HEK293 (cell line): ENCODE measurements at regions not wholly inside any gene's neighbourhood (a gene's known extent, or its start where the extent isn't known, plus 50 kb on each side); places are given as distances from the start of the nearest gene placed in this dataset.

Experiments used
- YY1 ChIP-seq: fragments of 450-650 bp; formaldehyde crosslinking; IDR thresholded peaks from 2 replicates; pipeline ENCODE4 v1.5.1; 2018; ENCODE audit warnings: missing biosample characterization, missing genetic modification characterization
- ZNF121 ChIP-seq: fragments of 450-650 bp; formaldehyde crosslinking; IDR thresholded peaks from 2 replicates; pipeline ENCODE4 v1.5.1; 2016; ENCODE audit warnings: missing biosample characterization, missing genetic modification characterization
- ZNF274 ChIP-seq, 2 experiments: fragments of 200-500 bp in 1 of 2; fragments of 450-650 bp in 1 of 2; sonication (Bioruptor generic) in 1 of 2; formaldehyde crosslinking in 1 of 2; IDR thresholded peaks; 2 replicates each; pipeline versions ENCODE4 v1.5.1 to v1.6.1; 2014 to 2016; ENCODE audit warnings: borderline replicate concordance in 1 of 2, inconsistent platforms in 1 of 2, low read length in 1 of 2, missing biosample characterization in 1 of 2, missing genetic modification characterization in 1 of 2
- ZNF530 ChIP-seq: fragments of 450-650 bp; formaldehyde crosslinking; IDR thresholded peaks from 2 replicates; pipeline ENCODE4 v1.5.1; 2016; ENCODE audit warnings: low read depth, missing biosample characterization, missing genetic modification characterization
- ZNF677 ChIP-seq: fragments of 450-650 bp; IDR thresholded peaks from 2 replicates; pipeline ENCODE4 v1.5.0; 2018; ENCODE audit warnings: missing biosample characterization, mild to moderate bottlenecking, missing genetic modification characterization, moderate library complexity
- ZSCAN16 ChIP-seq: fragments of 450-650 bp; formaldehyde crosslinking; IDR thresholded peaks from 2 replicates; pipeline ENCODE4 v1.5.1; 2016; ENCODE audit warnings: missing biosample characterization, missing genetic modification characterization
- TF ChIP-seq, protein P1 (sequence below): fragments of 450-650 bp; formaldehyde crosslinking; IDR thresholded peaks from 2 replicates; pipeline ENCODE4 v1.5.1; 2016; ENCODE audit warnings: missing biosample characterization, missing genetic modification characterization
- TF ChIP-seq, protein P2 (sequence below): fragments of 450-650 bp; formaldehyde crosslinking; IDR thresholded peaks from 2 replicates; pipeline ENCODE4 v1.5.1; 2016; ENCODE audit warnings: missing biosample characterization, missing genetic modification characterization
- TF ChIP-seq, protein P3 (sequence below): fragments of 450-650 bp; formaldehyde crosslinking; IDR thresholded peaks from 2 replicates; pipeline ENCODE4 v1.5.1; 2016; ENCODE audit warnings: missing biosample characterization, missing genetic modification characterization
- TF ChIP-seq, protein P4 (sequence below): fragments of 450-650 bp; formaldehyde crosslinking; IDR thresholded peaks from 2 replicates; pipeline ENCODE4 v1.5.1; 2016; ENCODE audit warnings: missing biosample characterization, missing genetic modification characterization
- TF ChIP-seq, protein P5 (sequence below): fragments of 450-650 bp; formaldehyde crosslinking; IDR thresholded peaks from 2 replicates; pipeline ENCODE4 v1.5.1; 2017; ENCODE audit warnings: missing biosample characterization, missing genetic modification characterization

DNA sequence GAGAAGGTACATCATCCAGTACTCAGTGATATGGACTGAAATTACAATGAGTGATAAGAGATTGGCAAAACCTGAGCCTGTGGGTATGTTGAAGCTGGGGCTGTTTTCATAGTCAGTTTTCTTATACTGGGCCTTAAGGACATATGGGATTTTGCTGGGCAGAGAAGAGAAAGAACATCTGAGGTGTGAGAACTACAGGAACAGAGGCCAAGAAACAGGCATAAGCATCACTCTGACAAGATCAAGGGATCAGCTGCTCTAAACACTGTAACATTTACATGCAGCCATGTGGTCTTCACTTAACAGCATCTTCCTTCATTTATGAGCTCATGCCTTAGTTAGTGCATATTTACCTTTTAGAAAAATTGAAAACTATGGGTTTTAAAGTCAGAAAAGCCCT is 220.0 kb downstream of the TRIM36 start:
- TF ChIP-seq, protein P1, sequence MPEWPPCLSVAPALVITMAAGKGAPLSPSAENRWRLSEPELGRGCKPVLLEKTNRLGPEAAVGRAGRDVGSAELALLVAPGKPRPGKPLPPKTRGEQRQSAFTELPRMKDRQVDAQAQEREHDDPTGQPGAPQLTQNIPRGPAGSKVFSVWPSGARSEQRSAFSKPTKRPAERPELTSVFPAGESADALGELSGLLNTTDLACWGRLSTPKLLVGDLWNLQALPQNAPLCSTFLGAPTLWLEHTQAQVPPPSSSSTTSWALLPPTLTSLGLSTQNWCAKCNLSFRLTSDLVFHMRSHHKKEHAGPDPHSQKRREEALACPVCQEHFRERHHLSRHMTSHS = no peak
- TF ChIP-seq, protein P2, sequence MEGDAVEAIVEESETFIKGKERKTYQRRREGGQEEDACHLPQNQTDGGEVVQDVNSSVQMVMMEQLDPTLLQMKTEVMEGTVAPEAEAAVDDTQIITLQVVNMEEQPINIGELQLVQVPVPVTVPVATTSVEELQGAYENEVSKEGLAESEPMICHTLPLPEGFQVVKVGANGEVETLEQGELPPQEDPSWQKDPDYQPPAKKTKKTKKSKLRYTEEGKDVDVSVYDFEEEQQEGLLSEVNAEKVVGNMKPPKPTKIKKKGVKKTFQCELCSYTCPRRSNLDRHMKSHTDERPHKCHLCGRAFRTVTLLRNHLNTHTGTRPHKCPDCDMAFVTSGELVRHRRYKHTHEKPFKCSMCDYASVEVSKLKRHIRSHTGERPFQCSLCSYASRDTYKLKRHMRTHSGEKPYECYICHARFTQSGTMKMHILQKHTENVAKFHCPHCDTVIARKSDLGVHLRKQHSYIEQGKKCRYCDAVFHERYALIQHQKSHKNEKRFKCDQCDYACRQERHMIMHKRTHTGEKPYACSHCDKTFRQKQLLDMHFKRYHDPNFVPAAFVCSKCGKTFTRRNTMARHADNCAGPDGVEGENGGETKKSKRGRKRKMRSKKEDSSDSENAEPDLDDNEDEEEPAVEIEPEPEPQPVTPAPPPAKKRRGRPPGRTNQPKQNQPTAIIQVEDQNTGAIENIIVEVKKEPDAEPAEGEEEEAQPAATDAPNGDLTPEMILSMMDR (tag by site-specific recombination) = no peak
- TF ChIP-seq, protein P3, sequence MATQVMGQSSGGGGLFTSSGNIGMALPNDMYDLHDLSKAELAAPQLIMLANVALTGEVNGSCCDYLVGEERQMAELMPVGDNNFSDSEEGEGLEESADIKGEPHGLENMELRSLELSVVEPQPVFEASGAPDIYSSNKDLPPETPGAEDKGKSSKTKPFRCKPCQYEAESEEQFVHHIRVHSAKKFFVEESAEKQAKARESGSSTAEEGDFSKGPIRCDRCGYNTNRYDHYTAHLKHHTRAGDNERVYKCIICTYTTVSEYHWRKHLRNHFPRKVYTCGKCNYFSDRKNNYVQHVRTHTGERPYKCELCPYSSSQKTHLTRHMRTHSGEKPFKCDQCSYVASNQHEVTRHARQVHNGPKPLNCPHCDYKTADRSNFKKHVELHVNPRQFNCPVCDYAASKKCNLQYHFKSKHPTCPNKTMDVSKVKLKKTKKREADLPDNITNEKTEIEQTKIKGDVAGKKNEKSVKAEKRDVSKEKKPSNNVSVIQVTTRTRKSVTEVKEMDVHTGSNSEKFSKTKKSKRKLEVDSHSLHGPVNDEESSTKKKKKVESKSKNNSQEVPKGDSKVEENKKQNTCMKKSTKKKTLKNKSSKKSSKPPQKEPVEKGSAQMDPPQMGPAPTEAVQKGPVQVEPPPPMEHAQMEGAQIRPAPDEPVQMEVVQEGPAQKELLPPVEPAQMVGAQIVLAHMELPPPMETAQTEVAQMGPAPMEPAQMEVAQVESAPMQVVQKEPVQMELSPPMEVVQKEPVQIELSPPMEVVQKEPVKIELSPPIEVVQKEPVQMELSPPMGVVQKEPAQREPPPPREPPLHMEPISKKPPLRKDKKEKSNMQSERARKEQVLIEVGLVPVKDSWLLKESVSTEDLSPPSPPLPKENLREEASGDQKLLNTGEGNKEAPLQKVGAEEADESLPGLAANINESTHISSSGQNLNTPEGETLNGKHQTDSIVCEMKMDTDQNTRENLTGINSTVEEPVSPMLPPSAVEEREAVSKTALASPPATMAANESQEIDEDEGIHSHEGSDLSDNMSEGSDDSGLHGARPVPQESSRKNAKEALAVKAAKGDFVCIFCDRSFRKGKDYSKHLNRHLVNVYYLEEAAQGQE (tag by site-specific recombination) = no peak
- TF ChIP-seq ZNF677 (no peak), ZNF121 (tag by site-specific recombination) (no peak), ZNF274 (IDR thresholded peaks at IDR 0.05; ENCODE audit: low read length) (no peak), ZNF274 (tag by site-specific recombination; IDR thresholded peaks at IDR 0.05; ENCODE audit: borderline replicate concordance) (no peak), ZSCAN16 (no peak), ZNF530 (no peak), YY1 (tag by site-specific recombination) (no peak)
- TF ChIP-seq, protein P4, sequence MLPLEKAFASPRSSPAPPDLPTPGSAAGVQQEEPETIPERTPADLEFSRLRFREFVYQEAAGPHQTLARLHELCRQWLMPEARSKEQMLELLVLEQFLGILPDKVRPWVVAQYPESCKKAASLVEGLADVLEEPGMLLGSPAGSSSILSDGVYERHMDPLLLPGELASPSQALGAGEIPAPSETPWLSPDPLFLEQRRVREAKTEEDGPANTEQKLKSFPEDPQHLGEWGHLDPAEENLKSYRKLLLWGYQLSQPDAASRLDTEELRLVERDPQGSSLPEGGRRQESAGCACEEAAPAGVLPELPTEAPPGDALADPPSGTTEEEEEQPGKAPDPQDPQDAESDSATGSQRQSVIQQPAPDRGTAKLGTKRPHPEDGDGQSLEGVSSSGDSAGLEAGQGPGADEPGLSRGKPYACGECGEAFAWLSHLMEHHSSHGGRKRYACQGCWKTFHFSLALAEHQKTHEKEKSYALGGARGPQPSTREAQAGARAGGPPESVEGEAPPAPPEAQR (tag by site-specific recombination) = no peak
- TF ChIP-seq, protein P5, sequence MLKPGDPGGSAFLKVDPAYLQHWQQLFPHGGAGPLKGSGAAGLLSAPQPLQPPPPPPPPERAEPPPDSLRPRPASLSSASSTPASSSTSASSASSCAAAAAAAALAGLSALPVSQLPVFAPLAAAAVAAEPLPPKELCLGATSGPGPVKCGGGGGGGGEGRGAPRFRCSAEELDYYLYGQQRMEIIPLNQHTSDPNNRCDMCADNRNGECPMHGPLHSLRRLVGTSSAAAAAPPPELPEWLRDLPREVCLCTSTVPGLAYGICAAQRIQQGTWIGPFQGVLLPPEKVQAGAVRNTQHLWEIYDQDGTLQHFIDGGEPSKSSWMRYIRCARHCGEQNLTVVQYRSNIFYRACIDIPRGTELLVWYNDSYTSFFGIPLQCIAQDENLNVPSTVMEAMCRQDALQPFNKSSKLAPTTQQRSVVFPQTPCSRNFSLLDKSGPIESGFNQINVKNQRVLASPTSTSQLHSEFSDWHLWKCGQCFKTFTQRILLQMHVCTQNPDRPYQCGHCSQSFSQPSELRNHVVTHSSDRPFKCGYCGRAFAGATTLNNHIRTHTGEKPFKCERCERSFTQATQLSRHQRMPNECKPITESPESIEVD (tag by site-specific recombination) = no peak
